Natural killer cell (primary cell): ENCODE measurements at regions not wholly inside any gene's neighbourhood (a gene's known extent, or its start where the extent isn't known, plus 50 kb on each side); places are given as distances from the start of the nearest gene placed in this dataset.

Experiments used
- ATAC-seq, 3 donors: fragments of 150-1000 bp in 2 of 3; fragments of 200-7000 bp in 1 of 3; cut with Tn5 transposase; 1 replicate in 1 of 3; 2 replicates in 2 of 3; pipeline ENCODE4 v1.10.0; 2021; ENCODE audit warnings: mild to moderate bottlenecking in 2 of 3, moderate library complexity in 2 of 3
- DNase-seq, 2 donors: peaks; one replicate each; pipeline versions ENCODE4 v3.0.0 to v3.0.0-alpha.2; 2013 to 2021; ENCODE audit warnings: mixed read lengths in 1 of 2
- H3K27ac ChIP-seq: one replicate; pipeline ENCODE4 v1.5.1; 2013; ENCODE audit warnings: mild to moderate bottlenecking, low read length
- H3K27me3 ChIP-seq: one replicate; pipeline ENCODE4 v1.6.1; 2013; ENCODE audit warnings: low read length; ENCODE audit not compliant: control insufficient read depth, insufficient read depth
- H3K36me3 ChIP-seq: one replicate; pipeline ENCODE4 v1.6.1; 2013; ENCODE audit warnings: low read length; ENCODE audit not compliant: control insufficient read depth, insufficient read depth
- H3K4me1 ChIP-seq: one replicate; pipeline ENCODE4 v1.6.1; 2013; ENCODE audit warnings: low read length; ENCODE audit not compliant: control insufficient read depth, insufficient read depth
- H3K4me3 ChIP-seq: one replicate; pipeline ENCODE4 v1.5.1; 2013; ENCODE audit warnings: low read length
- H3K9me3 ChIP-seq: one replicate; pipeline ENCODE4 v1.6.1; 2013; ENCODE audit warnings: low read length; ENCODE audit not compliant: control insufficient read depth, insufficient read depth
- H3K27ac Mint-ChIP-seq, 2 donors: one replicate each; pipeline ENCODE4 v1.8.0; 2022; ENCODE audit warnings: mild to moderate bottlenecking in 2 of 2, mixed read lengths in 2 of 2, moderate library complexity in 1 of 2
- H3K27me3 Mint-ChIP-seq, 2 donors: one replicate each; pipeline ENCODE4 v1.8.0; 2022; ENCODE audit warnings: low read depth in 2 of 2, mixed read lengths in 2 of 2
- H3K36me3 Mint-ChIP-seq: one replicate; pipeline ENCODE4 v1.8.0; 2022; ENCODE audit warnings: mixed read lengths
- H3K4me1 Mint-ChIP-seq, 2 donors: one replicate each; pipeline ENCODE4 v1.8.0; 2022; ENCODE audit warnings: mixed read lengths in 2 of 2
- H3K4me3 Mint-ChIP-seq: one replicate; pipeline ENCODE4 v1.8.0; 2022; ENCODE audit warnings: mild to moderate bottlenecking, moderate library complexity, mixed read lengths
- H3K9me3 Mint-ChIP-seq, 2 donors: one replicate each; pipeline ENCODE4 v1.8.0; 2022; ENCODE audit warnings: mixed read lengths in 2 of 2
- WGBS: methylation state at CpG from one replicate; pipeline ENCODE4 v1.1.7; 2013; ENCODE audit warnings: missing lambda C conversion rate; ENCODE audit not compliant: insufficient coverage; 5-methylcytosine and 5-hydroxymethylcytosine counted together
- intact Hi-C: fragments of 100-400 bp; cut with micrococcal nuclease; formaldehyde crosslinking; loops from one replicate; pipeline ENCODE4 v1.14.2; 2022
- TF ChIP-seq, protein P1 (sequence below): fragments of 200-600 bp; IDR thresholded peaks from one replicate; pipeline ENCODE4 v1.8.0; 2022; ENCODE audit warnings: antibody characterized with exemption

DNA sequence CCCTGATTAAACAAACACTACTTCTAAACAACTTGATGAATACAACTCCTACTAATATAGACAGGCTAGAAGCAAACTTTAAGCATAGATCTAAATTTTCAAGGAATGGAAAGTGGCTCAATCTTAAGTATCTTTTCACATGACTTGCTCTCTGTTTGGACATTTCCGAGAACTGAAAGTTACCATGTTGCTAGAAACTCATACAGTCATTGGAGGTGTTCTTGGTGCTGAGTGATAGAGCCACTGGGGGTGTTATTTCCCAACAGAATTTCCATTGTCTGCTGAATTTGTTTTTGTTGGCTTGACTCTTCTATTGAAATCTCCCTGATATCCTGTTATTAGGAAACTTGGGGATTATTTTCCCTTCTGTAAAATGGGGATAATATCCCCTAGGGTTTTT, 264.5 kb upstream of the RASGRP1 start:
- Histone ChIP-seq H3K4me1 (no peaks in the 10 kb centered on the region), H3K27me3 (peaks cover 6% of the 10 kb centered on the region), H3K27ac (no peak overlapping the region), H3K4me3 (no peak overlapping the region), H3K9me3 (no peaks in the 10 kb centered on the region), H3K36me3 (no peaks in the 10 kb centered on the region)
- intact Hi-C loops, result no loop called here
- WGBS, result 90% methylated on average over 1 of the region's 1 CpG
- Mint-ChIP-seq H3K36me3 (no peaks in the 10 kb centered on the region), H3K4me1 (no peaks in the 10 kb centered on the region), H3K27me3 (peaks cover 29 to 65% of the 10 kb centered on the region in 2 donors), H3K27ac (no peak overlapping the region), H3K4me3 (no peak overlapping the region), H3K9me3 (no peaks in the 10 kb centered on the region)
- no peak for ATAC-seq
- no peak for DNase-seq
- TF ChIP-seq, protein P1, sequence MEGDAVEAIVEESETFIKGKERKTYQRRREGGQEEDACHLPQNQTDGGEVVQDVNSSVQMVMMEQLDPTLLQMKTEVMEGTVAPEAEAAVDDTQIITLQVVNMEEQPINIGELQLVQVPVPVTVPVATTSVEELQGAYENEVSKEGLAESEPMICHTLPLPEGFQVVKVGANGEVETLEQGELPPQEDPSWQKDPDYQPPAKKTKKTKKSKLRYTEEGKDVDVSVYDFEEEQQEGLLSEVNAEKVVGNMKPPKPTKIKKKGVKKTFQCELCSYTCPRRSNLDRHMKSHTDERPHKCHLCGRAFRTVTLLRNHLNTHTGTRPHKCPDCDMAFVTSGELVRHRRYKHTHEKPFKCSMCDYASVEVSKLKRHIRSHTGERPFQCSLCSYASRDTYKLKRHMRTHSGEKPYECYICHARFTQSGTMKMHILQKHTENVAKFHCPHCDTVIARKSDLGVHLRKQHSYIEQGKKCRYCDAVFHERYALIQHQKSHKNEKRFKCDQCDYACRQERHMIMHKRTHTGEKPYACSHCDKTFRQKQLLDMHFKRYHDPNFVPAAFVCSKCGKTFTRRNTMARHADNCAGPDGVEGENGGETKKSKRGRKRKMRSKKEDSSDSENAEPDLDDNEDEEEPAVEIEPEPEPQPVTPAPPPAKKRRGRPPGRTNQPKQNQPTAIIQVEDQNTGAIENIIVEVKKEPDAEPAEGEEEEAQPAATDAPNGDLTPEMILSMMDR, result no peak

DNA sequence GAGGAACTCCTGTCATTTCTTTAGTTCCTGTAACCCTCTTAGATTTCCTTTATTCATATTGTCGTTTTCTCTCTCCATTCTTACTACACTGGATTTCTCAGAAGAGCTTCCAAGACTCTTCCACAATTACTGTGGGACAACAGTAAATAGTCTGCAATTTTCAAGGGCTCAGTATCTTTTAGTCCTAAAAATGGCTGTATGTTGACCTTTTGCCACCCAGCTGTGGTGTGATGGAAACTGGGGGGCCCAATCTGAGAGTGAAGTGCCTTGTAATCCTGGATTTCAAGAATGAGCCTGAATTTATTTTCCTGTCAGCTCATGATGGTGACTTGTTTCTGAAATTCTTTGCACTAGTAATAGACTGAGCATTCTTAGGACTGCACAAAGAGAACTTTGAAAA, 277.6 kb upstream of the RASGRP1 start:
- Mint-ChIP-seq H3K9me3 (no peaks in the 10 kb centered on the region), H3K27ac (no peak overlapping the region), H3K27me3 (peaks cover 4 to 17% of the 10 kb centered on the region in 2 donors), H3K36me3 (no peaks in the 10 kb centered on the region), H3K4me3 (no peak overlapping the region), H3K4me1 (no peaks in the 10 kb centered on the region)
- ATAC-seq (no peak), DNase-seq (no peak)
- intact Hi-C loops, result no loop called here
- 30% methylated on average over 1 of the region's 1 CpG for WGBS
- Histone ChIP-seq H3K9me3 (no peaks in the 10 kb centered on the region), H3K36me3 (no peaks in the 10 kb centered on the region), H3K27me3 (peaks cover 2% of the 10 kb centered on the region), H3K4me3 (no peak overlapping the region), H3K27ac (no peak overlapping the region), H3K4me1 (no peaks in the 10 kb centered on the region)
- TF ChIP-seq, protein P1, result no peak

DNA sequence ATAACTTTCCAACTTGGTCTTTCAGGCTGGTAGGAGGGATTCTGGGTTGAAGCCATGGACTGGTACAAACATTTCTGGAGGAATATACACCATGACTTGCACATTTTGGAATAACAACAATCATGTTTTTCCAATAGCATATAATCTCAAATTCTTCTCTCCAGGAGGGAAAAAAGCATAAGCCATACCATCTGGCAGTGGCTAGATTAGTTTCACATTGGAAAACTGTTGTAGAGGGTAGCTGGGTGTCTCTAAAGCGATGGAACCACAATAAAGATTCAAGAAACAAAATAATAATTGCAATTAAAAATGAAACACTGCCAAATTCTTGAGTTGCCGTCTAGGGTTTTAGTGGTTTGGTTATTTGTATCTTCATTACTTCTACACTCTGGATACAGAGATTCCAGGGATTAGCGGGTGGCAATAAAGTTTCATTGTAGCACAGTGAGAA, 278.5 kb upstream of the RASGRP1 start:
- H3K9me3 Mint-ChIP-seq, result no peaks in the 10 kb centered on the region
- no CpG with 5 or more reads among the region's 3 CpGs for WGBS
- no peak for DNase-seq
- ATAC-seq, result no peak
- H3K4me1 Mint-ChIP-seq, result no peaks in the 10 kb centered on the region
- H3K4me3 ChIP-seq, result no peak overlapping the region
- no peak overlapping the region for H3K4me3 Mint-ChIP-seq
- H3K27me3 Mint-ChIP-seq, result peaks cover 0 to 17% of the 10 kb centered on the region in 2 donors
- H3K4me1 ChIP-seq, result no peaks in the 10 kb centered on the region
- intact Hi-C loops, result no loop called here
- no peaks in the 10 kb centered on the region for H3K36me3 ChIP-seq
- H3K27me3 ChIP-seq, result peaks cover 2% of the 10 kb centered on the region
- H3K9me3 ChIP-seq, result no peaks in the 10 kb centered on the region
- H3K27ac Mint-ChIP-seq, result no peak overlapping the region
- no peaks in the 10 kb centered on the region for H3K36me3 Mint-ChIP-seq
- H3K27ac ChIP-seq, result no peak overlapping the region
- TF ChIP-seq, protein P1, result no peak
